ENCODE measurements at regions not wholly inside any gene's neighbourhood (a gene's known extent, or its start where the extent isn't known, plus 50 kb on each side); places are given as distances from the start of the nearest gene placed in this dataset.

GRCh38 chr3:176415661-176416295 lies 781.5 kb downstream of the TBL1XR1 start:
- TF ChIP-seq CTCF (IDR thresholded peaks at IDR 0.05) = no peak
- TF ChIP-seq POLR2A (IDR thresholded peaks at IDR 0.05) = no peak

Data from Peyer's patch (tissue), 4 donors.